ENCODE measurements at regions not wholly inside any gene's neighbourhood (a gene's known extent, or its start where the extent isn't known, plus 50 kb on each side); places are given as distances from the start of the nearest gene placed in this dataset.

DNA sequence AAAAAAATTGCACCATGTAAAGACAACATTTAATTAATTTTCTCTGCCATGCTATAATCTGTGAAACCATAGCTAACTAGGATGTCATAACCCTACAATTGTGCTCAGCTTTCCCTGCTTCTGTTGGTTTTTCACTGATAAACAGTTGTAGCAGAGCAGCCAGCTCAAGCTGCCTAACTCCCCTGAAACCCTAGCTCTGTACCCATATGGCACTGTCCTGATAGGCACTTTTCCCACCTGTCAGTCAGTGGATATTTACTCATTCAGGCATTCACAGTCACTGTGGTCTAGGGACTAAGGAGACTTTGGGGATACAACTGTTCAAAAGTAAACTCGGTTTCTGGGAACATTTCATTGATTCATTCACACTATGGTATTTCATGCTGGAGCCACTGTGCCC is 407.0 kb downstream of the DSEL start:
- TF ChIP-seq, protein P1, sequence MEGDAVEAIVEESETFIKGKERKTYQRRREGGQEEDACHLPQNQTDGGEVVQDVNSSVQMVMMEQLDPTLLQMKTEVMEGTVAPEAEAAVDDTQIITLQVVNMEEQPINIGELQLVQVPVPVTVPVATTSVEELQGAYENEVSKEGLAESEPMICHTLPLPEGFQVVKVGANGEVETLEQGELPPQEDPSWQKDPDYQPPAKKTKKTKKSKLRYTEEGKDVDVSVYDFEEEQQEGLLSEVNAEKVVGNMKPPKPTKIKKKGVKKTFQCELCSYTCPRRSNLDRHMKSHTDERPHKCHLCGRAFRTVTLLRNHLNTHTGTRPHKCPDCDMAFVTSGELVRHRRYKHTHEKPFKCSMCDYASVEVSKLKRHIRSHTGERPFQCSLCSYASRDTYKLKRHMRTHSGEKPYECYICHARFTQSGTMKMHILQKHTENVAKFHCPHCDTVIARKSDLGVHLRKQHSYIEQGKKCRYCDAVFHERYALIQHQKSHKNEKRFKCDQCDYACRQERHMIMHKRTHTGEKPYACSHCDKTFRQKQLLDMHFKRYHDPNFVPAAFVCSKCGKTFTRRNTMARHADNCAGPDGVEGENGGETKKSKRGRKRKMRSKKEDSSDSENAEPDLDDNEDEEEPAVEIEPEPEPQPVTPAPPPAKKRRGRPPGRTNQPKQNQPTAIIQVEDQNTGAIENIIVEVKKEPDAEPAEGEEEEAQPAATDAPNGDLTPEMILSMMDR (IDR thresholded peaks at IDR 0.05; ENCODE audit: insufficient read depth, low read length), result no peak
- TF ChIP-seq, protein P2, sequence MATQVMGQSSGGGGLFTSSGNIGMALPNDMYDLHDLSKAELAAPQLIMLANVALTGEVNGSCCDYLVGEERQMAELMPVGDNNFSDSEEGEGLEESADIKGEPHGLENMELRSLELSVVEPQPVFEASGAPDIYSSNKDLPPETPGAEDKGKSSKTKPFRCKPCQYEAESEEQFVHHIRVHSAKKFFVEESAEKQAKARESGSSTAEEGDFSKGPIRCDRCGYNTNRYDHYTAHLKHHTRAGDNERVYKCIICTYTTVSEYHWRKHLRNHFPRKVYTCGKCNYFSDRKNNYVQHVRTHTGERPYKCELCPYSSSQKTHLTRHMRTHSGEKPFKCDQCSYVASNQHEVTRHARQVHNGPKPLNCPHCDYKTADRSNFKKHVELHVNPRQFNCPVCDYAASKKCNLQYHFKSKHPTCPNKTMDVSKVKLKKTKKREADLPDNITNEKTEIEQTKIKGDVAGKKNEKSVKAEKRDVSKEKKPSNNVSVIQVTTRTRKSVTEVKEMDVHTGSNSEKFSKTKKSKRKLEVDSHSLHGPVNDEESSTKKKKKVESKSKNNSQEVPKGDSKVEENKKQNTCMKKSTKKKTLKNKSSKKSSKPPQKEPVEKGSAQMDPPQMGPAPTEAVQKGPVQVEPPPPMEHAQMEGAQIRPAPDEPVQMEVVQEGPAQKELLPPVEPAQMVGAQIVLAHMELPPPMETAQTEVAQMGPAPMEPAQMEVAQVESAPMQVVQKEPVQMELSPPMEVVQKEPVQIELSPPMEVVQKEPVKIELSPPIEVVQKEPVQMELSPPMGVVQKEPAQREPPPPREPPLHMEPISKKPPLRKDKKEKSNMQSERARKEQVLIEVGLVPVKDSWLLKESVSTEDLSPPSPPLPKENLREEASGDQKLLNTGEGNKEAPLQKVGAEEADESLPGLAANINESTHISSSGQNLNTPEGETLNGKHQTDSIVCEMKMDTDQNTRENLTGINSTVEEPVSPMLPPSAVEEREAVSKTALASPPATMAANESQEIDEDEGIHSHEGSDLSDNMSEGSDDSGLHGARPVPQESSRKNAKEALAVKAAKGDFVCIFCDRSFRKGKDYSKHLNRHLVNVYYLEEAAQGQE (IDR thresholded peaks at IDR 0.05; ENCODE audit: insufficient replicate concordance, low read depth), result no peak
- TF ChIP-seq POLR2AphosphoS5 (IDR thresholded peaks at IDR 0.05; ENCODE audit: low read depth), result no peak
- no peak for TF ChIP-seq GABPA (IDR thresholded peaks at IDR 0.05; ENCODE audit: low read depth)
